ENCODE measurements at regions not wholly inside any gene's neighbourhood (a gene's known extent, or its start where the extent isn't known, plus 50 kb on each side); places are given as distances from the start of the nearest gene placed in this dataset.

GRCh38 chr16:85328676-85329058 lies 216.4 kb upstream of the CIBAR2 start:
- TF ChIP-seq, protein P1, sequence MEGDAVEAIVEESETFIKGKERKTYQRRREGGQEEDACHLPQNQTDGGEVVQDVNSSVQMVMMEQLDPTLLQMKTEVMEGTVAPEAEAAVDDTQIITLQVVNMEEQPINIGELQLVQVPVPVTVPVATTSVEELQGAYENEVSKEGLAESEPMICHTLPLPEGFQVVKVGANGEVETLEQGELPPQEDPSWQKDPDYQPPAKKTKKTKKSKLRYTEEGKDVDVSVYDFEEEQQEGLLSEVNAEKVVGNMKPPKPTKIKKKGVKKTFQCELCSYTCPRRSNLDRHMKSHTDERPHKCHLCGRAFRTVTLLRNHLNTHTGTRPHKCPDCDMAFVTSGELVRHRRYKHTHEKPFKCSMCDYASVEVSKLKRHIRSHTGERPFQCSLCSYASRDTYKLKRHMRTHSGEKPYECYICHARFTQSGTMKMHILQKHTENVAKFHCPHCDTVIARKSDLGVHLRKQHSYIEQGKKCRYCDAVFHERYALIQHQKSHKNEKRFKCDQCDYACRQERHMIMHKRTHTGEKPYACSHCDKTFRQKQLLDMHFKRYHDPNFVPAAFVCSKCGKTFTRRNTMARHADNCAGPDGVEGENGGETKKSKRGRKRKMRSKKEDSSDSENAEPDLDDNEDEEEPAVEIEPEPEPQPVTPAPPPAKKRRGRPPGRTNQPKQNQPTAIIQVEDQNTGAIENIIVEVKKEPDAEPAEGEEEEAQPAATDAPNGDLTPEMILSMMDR (optimal IDR thresholded peaks at IDR 0.05 in 1 of 3, IDR thresholded peaks at IDR 0.05 in 1 of 3, conservative IDR thresholded peaks at IDR 0.05 in 1 of 3; ENCODE audit: extremely low read depth in 1 of 3, insufficient read depth in 2 of 3, low read length in 3 of 3) = no peak
- TF ChIP-seq EZH2 (IDR thresholded peaks at IDR 0.05; ENCODE audit: low read length) = no peak
- dilution Hi-C loops (cut with MboI; ENCODE audit: extremely low pct_ligation_motif_present, low sequenced_read_pairs) = no loop called here
- FAIRE-seq = no peak
- Histone ChIP-seq H3K4me3 (ENCODE audit: control insufficient read depth in 2 of 3, extremely low read depth in 1 of 3, insufficient read depth in 2 of 3, low read depth in 1 of 3, low read length in 3 of 3) (no peak overlapping the region), H3K9me3 (ENCODE audit: control insufficient read depth, low read depth, low read length) (no peaks in the 10 kb centered on the region), H3K27me3 (ENCODE audit: control insufficient read depth, extremely low read depth, insufficient read depth, low read length) (no peaks in the 10 kb centered on the region), H2AFZ (ENCODE audit: control insufficient read depth, low read length) (no peak overlapping the region), H3K9ac (ENCODE audit: control insufficient read depth, extremely low read depth, insufficient read depth, low read length) (no peak overlapping the region), H4K20me1 (ENCODE audit: control insufficient read depth, extremely low read depth, insufficient read depth, low read length) (peaks cover 4% of the 10 kb centered on the region), H3K4me2 (ENCODE audit: control insufficient read depth, extremely low read depth, insufficient read depth, low read depth, low read length) (no peak overlapping the region), H3K9me1 (ENCODE audit: control insufficient read depth, extremely low read depth, insufficient read depth, low read length) (no peaks in the 10 kb centered on the region), H3K4me1 (ENCODE audit: control insufficient read depth, extremely low read depth, insufficient read depth, low read length) (peaks cover 15% of the 10 kb centered on the region), H3K27ac (ENCODE audit: control insufficient read depth, insufficient read depth, low read length) (no peak overlapping the region), H3K79me2 (ENCODE audit: control insufficient read depth, insufficient read depth, low read length) (no peaks in the 10 kb centered on the region), H3K36me3 (ENCODE audit: control insufficient read depth in 2 of 2, extremely low read depth in 1 of 2, insufficient read depth in 2 of 2, low read length in 2 of 2) (no peaks in the 10 kb centered on the region)
- no peak for DNase-seq (ENCODE audit: low read depth, low spot score)

- Histone ChIP-seq H3K4me2 (ENCODE audit: control insufficient read depth, extremely low read depth, insufficient read depth, low read depth, low read length) (peak overlapping the region; percentile 16), H3K36me3 (ENCODE audit: control insufficient read depth in 2 of 2, extremely low read depth in 1 of 2, insufficient read depth in 2 of 2, low read length in 2 of 2) (no peaks in the 10 kb centered on the region), H2AFZ (ENCODE audit: control insufficient read depth, low read length) (no peak overlapping the region), H3K79me2 (ENCODE audit: control insufficient read depth, insufficient read depth, low read length) (no peaks in the 10 kb centered on the region), H3K27me3 (ENCODE audit: control insufficient read depth, extremely low read depth, insufficient read depth, low read length) (no peaks in the 10 kb centered on the region), H3K4me3 (ENCODE audit: control insufficient read depth in 2 of 3, extremely low read depth in 1 of 3, insufficient read depth in 2 of 3, low read depth in 1 of 3, low read length in 3 of 3) (no peak overlapping the region), H3K27ac (ENCODE audit: control insufficient read depth, insufficient read depth, low read length) (no peak overlapping the region), H3K9ac (ENCODE audit: control insufficient read depth, extremely low read depth, insufficient read depth, low read length) (no peak overlapping the region), H3K9me1 (ENCODE audit: control insufficient read depth, extremely low read depth, insufficient read depth, low read length) (no peaks in the 10 kb centered on the region), H4K20me1 (ENCODE audit: control insufficient read depth, extremely low read depth, insufficient read depth, low read length) (peaks cover 4% of the 10 kb centered on the region), H3K9me3 (ENCODE audit: control insufficient read depth, low read depth, low read length) (no peaks in the 10 kb centered on the region), H3K4me1 (ENCODE audit: control insufficient read depth, extremely low read depth, insufficient read depth, low read length) (peaks cover 15% of the 10 kb centered on the region)
- TF ChIP-seq EZH2 (IDR thresholded peaks at IDR 0.05; ENCODE audit: low read length) = no peak
- TF ChIP-seq, protein P1 (optimal IDR thresholded peaks at IDR 0.05 in 1 of 3, IDR thresholded peaks at IDR 0.05 in 1 of 3, conservative IDR thresholded peaks at IDR 0.05 in 1 of 3; ENCODE audit: extremely low read depth in 1 of 3, insufficient read depth in 2 of 3, low read length in 3 of 3) = no peak
- FAIRE-seq = no peak
- dilution Hi-C loops (cut with MboI; ENCODE audit: extremely low pct_ligation_motif_present, low sequenced_read_pairs) = no loop called here
- no peak for DNase-seq (ENCODE audit: low read depth, low spot score)
These were observed 217.0 kb upstream of the CIBAR2 start for GRCh38 chr16:85329059-85329812.
